ENCODE measurements at regions not wholly inside any gene's neighbourhood (a gene's known extent, or its start where the extent isn't known, plus 50 kb on each side); places are given as distances from the start of the nearest gene placed in this dataset.

GRCh38 chr15:39130556-39131379 lies 450.1 kb upstream of the THBS1 start:
- ATAC-seq: no peak
- TF ChIP-seq ISL1 (CRISPR knock-in tag; IDR thresholded peaks at IDR 0.05) (no peak), CSRNP3 (CRISPR knock-in tag; IDR thresholded peaks at IDR 0.05) (no peak), ARNTL (CRISPR knock-in tag; IDR thresholded peaks at IDR 0.05; ENCODE audit: borderline replicate concordance, low read depth) (no peak), GLIS3 (CRISPR knock-in tag; IDR thresholded peaks at IDR 0.05) (no peak), TSHZ2 (CRISPR knock-in tag; IDR thresholded peaks at IDR 0.05) (no peak), ZFP3 (CRISPR knock-in tag; IDR thresholded peaks at IDR 0.05) (no peak), BACH2 (CRISPR knock-in tag; IDR thresholded peaks at IDR 0.05; ENCODE audit: borderline replicate concordance) (no peak), ZNF8 (CRISPR knock-in tag; IDR thresholded peaks at IDR 0.05) (no peak), CSDC2 (CRISPR knock-in tag; IDR thresholded peaks at IDR 0.05) (no peak), PATZ1 (CRISPR knock-in tag; IDR thresholded peaks at IDR 0.05; ENCODE audit: borderline replicate concordance) (no peak), PPARA (CRISPR knock-in tag; IDR thresholded peaks at IDR 0.05; ENCODE audit: borderline replicate concordance) (no peak), ZFP30 (CRISPR knock-in tag; IDR thresholded peaks at IDR 0.05) (no peak), ZC3H10 (CRISPR knock-in tag; IDR thresholded peaks at IDR 0.05) (no peak), OSR1 (CRISPR knock-in tag; IDR thresholded peaks at IDR 0.05) (no peak), ZNF70 (CRISPR knock-in tag; IDR thresholded peaks at IDR 0.05) (no peak), TCF4 (CRISPR knock-in tag; IDR thresholded peaks at IDR 0.05; ENCODE audit: borderline replicate concordance) (no peak), TOX (CRISPR knock-in tag; IDR thresholded peaks at IDR 0.05; ENCODE audit: borderline replicate concordance) (no peak), SNAI2 (CRISPR knock-in tag; IDR thresholded peaks at IDR 0.05) (no peak)

- no peak for ATAC-seq
- TF ChIP-seq TOX (CRISPR knock-in tag; IDR thresholded peaks at IDR 0.05; ENCODE audit: borderline replicate concordance) (no peak), TSHZ2 (CRISPR knock-in tag; IDR thresholded peaks at IDR 0.05) (no peak), SNAI2 (CRISPR knock-in tag; IDR thresholded peaks at IDR 0.05) (no peak), GLIS3 (CRISPR knock-in tag; IDR thresholded peaks at IDR 0.05) (no peak), CSDC2 (CRISPR knock-in tag; IDR thresholded peaks at IDR 0.05) (no peak), ISL1 (CRISPR knock-in tag; IDR thresholded peaks at IDR 0.05) (no peak), ZNF8 (CRISPR knock-in tag; IDR thresholded peaks at IDR 0.05) (no peak), BACH2 (CRISPR knock-in tag; IDR thresholded peaks at IDR 0.05; ENCODE audit: borderline replicate concordance) (no peak), CREB5 (CRISPR knock-in tag; IDR thresholded peaks at IDR 0.05; ENCODE audit: low read depth) (no peak), ESRRG (CRISPR knock-in tag; IDR thresholded peaks at IDR 0.05) (no peak)
Observed at GRCh38 chr15:39131609-39132008, 449.3 kb upstream of the THBS1 start.
